Pancreas (tissue), 10 donors: ENCODE measurements at regions not wholly inside any gene's neighbourhood (a gene's known extent, or its start where the extent isn't known, plus 50 kb on each side); places are given as distances from the start of the nearest gene placed in this dataset.

Experiments used
- ATAC-seq, 4 donors: fragments of 200-7000 bp; cut with Tn5 transposase; one replicate each; pipeline versions ENCODE4 v1.8.0 to v1.9.1; 2020; ENCODE audit warnings: mild to moderate bottlenecking in 4 of 4, moderate library complexity in 4 of 4
- DNase-seq, 6 donors: peaks; one replicate each; pipeline ENCODE4 v3.0.0-alpha.2; 2020
- FAIRE-seq: peaks from 2 replicates; lab custom pipeline; 2012; peaks lifted over from hg19 to GRCh38; lab: Jason Lieb, UNC
- H3K27ac ChIP-seq, 4 donors: fragments of 200-600 bp; sonication (generic); 1 replicate in 3 of 4; 2 replicates in 1 of 4; pipeline versions ENCODE4 v1.5.0 to v1.8.0; 2020
- H3K27me3 ChIP-seq, 4 donors: fragments of 200-600 bp; one replicate each; pipeline ENCODE4 v1.8.0; 2021
- H3K36me3 ChIP-seq, 3 donors: fragments of 200-600 bp; sonication (generic) in 1 of 3; one replicate each; pipeline versions ENCODE4 v1.5.0 to v1.8.0; 2020 to 2021
- H3K4me1 ChIP-seq, 3 donors: fragments of 200-600 bp; one replicate each; pipeline ENCODE4 v1.8.0; 2021
- H3K4me3 ChIP-seq, 4 donors: fragments of 200-600 bp; sonication (generic) in 2 of 4; one replicate each; pipeline versions ENCODE4 v1.5.0 to v1.8.0; 2020 to 2021
- H3K9me3 ChIP-seq, 4 donors: fragments of 200-600 bp; one replicate each; pipeline ENCODE4 v1.8.0; 2021
- CTCF ChIP-seq, 4 donors: fragments of 200-600 bp; sonication (generic) in 3 of 4; IDR thresholded peaks; one replicate each; pipeline versions ENCODE4 v1.5.0 to v1.8.0; 2021; ENCODE audit warnings: antibody characterized with exemption in 4 of 4
- WGBS, 2 donors: extraction: QIAGEN DNeasy Blood & Tissue Kit; methylation state at CpG; one replicate each; pipeline ENCODE4 v1.1.7; 2013; 5-methylcytosine and 5-hydroxymethylcytosine counted together
- intact Hi-C, 3 donors: fragments of 100-400 bp; cut with DNase I; formaldehyde crosslinking; loops; one replicate each; pipeline versions ENCODE4 v1.11.1 to v1.14.2; 2022
- donor health status: healthy with polysubstance abuse.
- donor health status: DM: no; HTN: no; CAD: no; lungs with moderate emphysema.
- donor health status: DM: no; HTN: no; CAD: no.
- donor health status: control.
- donor health status: control.
- donor health status: Bipolar disorder and iron deficiency.
- donor health status: DM: yes; HTN: yes; CAD: no.
- donor health status: DM: no; HTN: no; CAD: no.
- donor health status: DM: no; HTN: no; CAD: no.
- donor health status: DM: yes; HTN: yes; CAD: no.

GRCh38 chrX:69369999-69370398 is 134.1 kb upstream of the NALF2 start:
- no peak for ATAC-seq
- H3K4me3 ChIP-seq: no peak overlapping the region
- no peak for DNase-seq
- H3K27ac ChIP-seq: no peak overlapping the region
- 83 to 95% methylated on average over 5 of the region's 5 CpGs for WGBS, 2 donors
- H3K4me1 ChIP-seq: no peaks in the 10 kb centered on the region
- no peaks in the 10 kb centered on the region for H3K9me3 ChIP-seq
- intact Hi-C loops: no loop called here
- peaks cover 0 to 8% (median 1%) of the 10 kb centered on the region in 4 donors for H3K27me3 ChIP-seq
- FAIRE-seq: no peak
- H3K36me3 ChIP-seq: no peaks in the 10 kb centered on the region
- TF ChIP-seq CTCF (IDR thresholded peaks at IDR 0.05): no peak

GRCh38 chrX:69366183-69366582 is 137.9 kb upstream of the NALF2 start:
- intact Hi-C loops: no loop called here
- FAIRE-seq (no peak), ATAC-seq (no peak), DNase-seq (no peak)
- Histone ChIP-seq H3K9me3 (no peaks in the 10 kb centered on the region), H3K4me3 (no peak overlapping the region), H3K27ac (no peak overlapping the region), H3K4me1 (no peaks in the 10 kb centered on the region), H3K36me3 (no peaks in the 10 kb centered on the region), H3K27me3 (peaks cover 0 to 3% (median 0%) of the 10 kb centered on the region in 4 donors)
- WGBS, 2 donors: 78 to 83% methylated on average over 2 of the region's 2 CpGs
- no peak for TF ChIP-seq CTCF (IDR thresholded peaks at IDR 0.05)

GRCh38 chrX:69365755-69366154 is 138.4 kb upstream of the NALF2 start:
- FAIRE-seq (no peak), ATAC-seq (no peak), DNase-seq (no peak)
- intact Hi-C loops: no loop called here
- H3K27me3 ChIP-seq: peaks cover 0 to 3% (median 0%) of the 10 kb centered on the region in 4 donors
- H3K27ac ChIP-seq: no peak overlapping the region
- 39 to 54% methylated on average over 1 of the region's 1 CpG for WGBS, 2 donors
- no peaks in the 10 kb centered on the region for H3K36me3 ChIP-seq
- H3K9me3 ChIP-seq: no peaks in the 10 kb centered on the region
- no peaks in the 10 kb centered on the region for H3K4me1 ChIP-seq
- no peak for TF ChIP-seq CTCF (IDR thresholded peaks at IDR 0.05)
- no peak overlapping the region for H3K4me3 ChIP-seq

GRCh38 chrX:69365349-69365748 is 138.8 kb upstream of the NALF2 start:
- no peaks in the 10 kb centered on the region for H3K4me1 ChIP-seq
- peaks cover 0 to 3% (median 0%) of the 10 kb centered on the region in 4 donors for H3K27me3 ChIP-seq
- DNase-seq (no peak), FAIRE-seq (no peak), ATAC-seq (no peak)
- H3K36me3 ChIP-seq: no peaks in the 10 kb centered on the region
- no peak for TF ChIP-seq CTCF (IDR thresholded peaks at IDR 0.05)
- no peaks in the 10 kb centered on the region for H3K9me3 ChIP-seq
- H3K4me3 ChIP-seq: no peak overlapping the region
- intact Hi-C loops: no loop called here
- WGBS, 2 donors: 76 to 92% methylated on average over 1 of the region's 1 CpG
- no peak overlapping the region for H3K27ac ChIP-seq

- no peaks in the 10 kb centered on the region for H3K9me3 ChIP-seq
- FAIRE-seq (no peak), DNase-seq (no peak), ATAC-seq (no peak)
- H3K4me3 ChIP-seq: no peak overlapping the region
- no peaks in the 10 kb centered on the region for H3K27me3 ChIP-seq
- H3K27ac ChIP-seq: no peak overlapping the region
- intact Hi-C loops: no loop called here
- 49 to 75% methylated on average over 4 of the region's 4 CpGs for WGBS, 2 donors
- H3K36me3 ChIP-seq: no peaks in the 10 kb centered on the region
- no peak for TF ChIP-seq CTCF (IDR thresholded peaks at IDR 0.05)
- H3K4me1 ChIP-seq: no peaks in the 10 kb centered on the region
Measured at GRCh38 chrX:69362856-69363255, 141.3 kb upstream of the NALF2 start.
